Neural cell (in vitro differentiated cells): ENCODE measurements at regions not wholly inside any gene's neighbourhood (a gene's known extent, or its start where the extent isn't known, plus 50 kb on each side); places are given as distances from the start of the nearest gene placed in this dataset.

ENCODE experiments used
- EP300 ChIP-seq: fragments of 450-650 bp; conservative IDR thresholded peaks from 2 replicates; pipeline ENCODE4 v1.6.1; 2014; ENCODE audit warnings: antibody characterized with exemption, mild to moderate bottlenecking, moderate library complexity; ENCODE audit not compliant: poor library complexity, severe bottlenecking
- EZH2 ChIP-seq: fragments of 200-600, 300-800 bp; shearing (Covaris generic), sonication (generic); IDR thresholded peaks from 2 replicates; pipeline ENCODE4 v1.6.1; 2014; ENCODE audit warnings: antibody characterized with exemption, low read length, borderline replicate concordance, mild to moderate bottlenecking; ENCODE audit not compliant: insufficient read depth, poor library complexity, severe bottlenecking
- MXI1 ChIP-seq: fragments of 450-650 bp; conservative IDR thresholded peaks from 2 replicates; pipeline ENCODE4 v1.6.1; 2014; ENCODE audit warnings: antibody characterized with exemption, mild to moderate bottlenecking; ENCODE audit not compliant: poor library complexity, severe bottlenecking
- POLR2AphosphoS5 ChIP-seq: IDR thresholded peaks from 2 replicates; pipeline ENCODE4 v1.6.1; 2012
- RAD21 ChIP-seq: fragments of 450-650 bp; conservative IDR thresholded peaks from 2 replicates; pipeline ENCODE4 v1.6.1; 2014; ENCODE audit warnings: antibody characterized with exemption, mild to moderate bottlenecking, moderate library complexity
- TAF1 ChIP-seq: IDR thresholded peaks from 2 replicates; pipeline ENCODE4 v1.6.1; 2012; ENCODE audit warnings: low read depth
- TF ChIP-seq, protein P1 (sequence below): fragments of 450-650 bp; IDR thresholded peaks from 2 replicates; pipeline ENCODE4 v1.5.1; 2014; ENCODE audit warnings: antibody characterized with exemption, mild to moderate bottlenecking, moderate library complexity; ENCODE audit not compliant: poor library complexity, severe bottlenecking
- TF ChIP-seq, protein P2 (sequence below): IDR thresholded peaks from 2 replicates; pipeline ENCODE4 v1.6.1; 2012; ENCODE audit warnings: borderline replicate concordance

DNA sequence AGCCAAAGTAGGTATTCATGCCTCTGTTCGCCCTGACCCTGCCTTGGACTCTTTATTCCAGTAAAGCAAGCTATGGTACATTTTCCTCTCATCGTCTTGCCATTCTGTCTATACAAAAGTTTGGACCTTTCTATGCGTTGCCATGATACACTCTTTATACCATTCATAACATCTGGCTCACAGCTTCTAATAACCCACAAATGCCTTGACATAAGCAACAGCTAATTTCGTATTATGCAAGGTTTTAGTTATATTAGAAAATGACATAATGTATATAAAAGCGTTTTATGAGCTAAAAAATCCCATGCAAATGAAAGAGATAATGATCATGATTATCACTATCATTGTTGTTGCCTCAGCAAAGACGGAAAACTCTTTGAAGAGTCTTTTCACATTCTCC, 265.7 kb downstream of the TMEM167A start:
- TF ChIP-seq RAD21 (no peak), EP300 (no peak), EZH2 (no peak), POLR2AphosphoS5 (no peak), MXI1 (no peak), TAF1 (no peak)
- TF ChIP-seq, protein P1, sequence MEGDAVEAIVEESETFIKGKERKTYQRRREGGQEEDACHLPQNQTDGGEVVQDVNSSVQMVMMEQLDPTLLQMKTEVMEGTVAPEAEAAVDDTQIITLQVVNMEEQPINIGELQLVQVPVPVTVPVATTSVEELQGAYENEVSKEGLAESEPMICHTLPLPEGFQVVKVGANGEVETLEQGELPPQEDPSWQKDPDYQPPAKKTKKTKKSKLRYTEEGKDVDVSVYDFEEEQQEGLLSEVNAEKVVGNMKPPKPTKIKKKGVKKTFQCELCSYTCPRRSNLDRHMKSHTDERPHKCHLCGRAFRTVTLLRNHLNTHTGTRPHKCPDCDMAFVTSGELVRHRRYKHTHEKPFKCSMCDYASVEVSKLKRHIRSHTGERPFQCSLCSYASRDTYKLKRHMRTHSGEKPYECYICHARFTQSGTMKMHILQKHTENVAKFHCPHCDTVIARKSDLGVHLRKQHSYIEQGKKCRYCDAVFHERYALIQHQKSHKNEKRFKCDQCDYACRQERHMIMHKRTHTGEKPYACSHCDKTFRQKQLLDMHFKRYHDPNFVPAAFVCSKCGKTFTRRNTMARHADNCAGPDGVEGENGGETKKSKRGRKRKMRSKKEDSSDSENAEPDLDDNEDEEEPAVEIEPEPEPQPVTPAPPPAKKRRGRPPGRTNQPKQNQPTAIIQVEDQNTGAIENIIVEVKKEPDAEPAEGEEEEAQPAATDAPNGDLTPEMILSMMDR, result no peak
- TF ChIP-seq, protein P2, sequence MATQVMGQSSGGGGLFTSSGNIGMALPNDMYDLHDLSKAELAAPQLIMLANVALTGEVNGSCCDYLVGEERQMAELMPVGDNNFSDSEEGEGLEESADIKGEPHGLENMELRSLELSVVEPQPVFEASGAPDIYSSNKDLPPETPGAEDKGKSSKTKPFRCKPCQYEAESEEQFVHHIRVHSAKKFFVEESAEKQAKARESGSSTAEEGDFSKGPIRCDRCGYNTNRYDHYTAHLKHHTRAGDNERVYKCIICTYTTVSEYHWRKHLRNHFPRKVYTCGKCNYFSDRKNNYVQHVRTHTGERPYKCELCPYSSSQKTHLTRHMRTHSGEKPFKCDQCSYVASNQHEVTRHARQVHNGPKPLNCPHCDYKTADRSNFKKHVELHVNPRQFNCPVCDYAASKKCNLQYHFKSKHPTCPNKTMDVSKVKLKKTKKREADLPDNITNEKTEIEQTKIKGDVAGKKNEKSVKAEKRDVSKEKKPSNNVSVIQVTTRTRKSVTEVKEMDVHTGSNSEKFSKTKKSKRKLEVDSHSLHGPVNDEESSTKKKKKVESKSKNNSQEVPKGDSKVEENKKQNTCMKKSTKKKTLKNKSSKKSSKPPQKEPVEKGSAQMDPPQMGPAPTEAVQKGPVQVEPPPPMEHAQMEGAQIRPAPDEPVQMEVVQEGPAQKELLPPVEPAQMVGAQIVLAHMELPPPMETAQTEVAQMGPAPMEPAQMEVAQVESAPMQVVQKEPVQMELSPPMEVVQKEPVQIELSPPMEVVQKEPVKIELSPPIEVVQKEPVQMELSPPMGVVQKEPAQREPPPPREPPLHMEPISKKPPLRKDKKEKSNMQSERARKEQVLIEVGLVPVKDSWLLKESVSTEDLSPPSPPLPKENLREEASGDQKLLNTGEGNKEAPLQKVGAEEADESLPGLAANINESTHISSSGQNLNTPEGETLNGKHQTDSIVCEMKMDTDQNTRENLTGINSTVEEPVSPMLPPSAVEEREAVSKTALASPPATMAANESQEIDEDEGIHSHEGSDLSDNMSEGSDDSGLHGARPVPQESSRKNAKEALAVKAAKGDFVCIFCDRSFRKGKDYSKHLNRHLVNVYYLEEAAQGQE, result no peak
